ENCODE measurements at regions not wholly inside any gene's neighbourhood (a gene's known extent, or its start where the extent isn't known, plus 50 kb on each side); places are given as distances from the start of the nearest gene placed in this dataset.

DNA sequence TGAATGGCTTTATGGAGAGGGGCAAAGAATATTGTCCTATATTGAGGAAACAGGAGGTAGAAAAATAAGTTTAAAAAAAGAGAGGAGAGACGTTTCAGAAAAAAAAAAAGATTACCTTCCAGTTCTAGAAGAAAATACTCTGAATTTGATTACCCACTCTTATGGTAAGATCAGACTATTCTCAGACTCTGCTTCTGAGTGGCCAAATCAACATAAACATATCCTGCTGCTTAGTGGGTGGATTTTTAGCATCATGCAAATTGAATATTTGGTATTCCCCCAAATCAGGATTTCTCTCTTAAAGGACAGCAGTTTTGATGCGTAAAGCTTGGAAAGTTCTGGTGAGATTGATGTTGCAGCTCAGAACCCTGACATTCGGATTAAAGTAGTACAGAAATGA, 946.6 kb downstream of the TFAP2A start:
- TF ChIP-seq, protein P1, sequence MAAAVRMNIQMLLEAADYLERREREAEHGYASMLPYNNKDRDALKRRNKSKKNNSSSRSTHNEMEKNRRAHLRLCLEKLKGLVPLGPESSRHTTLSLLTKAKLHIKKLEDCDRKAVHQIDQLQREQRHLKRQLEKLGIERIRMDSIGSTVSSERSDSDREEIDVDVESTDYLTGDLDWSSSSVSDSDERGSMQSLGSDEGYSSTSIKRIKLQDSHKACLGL (CRISPR knock-in tag; IDR thresholded peaks at IDR 0.05) = no peak
- TF ChIP-seq ZNF615 (CRISPR knock-in tag; IDR thresholded peaks at IDR 0.05; ENCODE audit: borderline replicate concordance) = no peak

Measured in HepG2 (cell line).